Mucosa of rectum (tissue), 2 donors: ENCODE measurements at regions not wholly inside any gene's neighbourhood (a gene's known extent, or its start where the extent isn't known, plus 50 kb on each side); places are given as distances from the start of the nearest gene placed in this dataset.

ENCODE experiments used
- H3K27ac ChIP-seq, 2 donors: one replicate each; pipeline ENCODE4 v1.7.0; 2013; ENCODE audit warnings: inconsistent platforms in 2 of 2, low read depth in 2 of 2, low read length in 2 of 2
- H3K27me3 ChIP-seq, 2 donors: one replicate each; pipeline ENCODE4 v1.7.0; 2013; ENCODE audit warnings: low read length in 2 of 2; ENCODE audit not compliant: control insufficient read depth in 2 of 2, insufficient read depth in 2 of 2
- H3K36me3 ChIP-seq, 2 donors: one replicate each; pipeline ENCODE4 v1.7.0; 2013; ENCODE audit warnings: low read length in 2 of 2; ENCODE audit not compliant: control insufficient read depth in 2 of 2, insufficient read depth in 2 of 2
- H3K4me1 ChIP-seq, 2 donors: one replicate each; pipeline ENCODE4 v1.7.0; 2013; ENCODE audit warnings: low read length in 2 of 2, mild to moderate bottlenecking in 1 of 2; ENCODE audit not compliant: control insufficient read depth in 2 of 2, insufficient read depth in 2 of 2
- H3K4me3 ChIP-seq, 2 donors: one replicate each; pipeline ENCODE4 v1.7.0; 2013; ENCODE audit warnings: low read length in 2 of 2
- H3K9ac ChIP-seq, 2 donors: one replicate each; pipeline ENCODE4 v1.7.0; 2013; ENCODE audit warnings: low read length in 2 of 2, low read depth in 1 of 2, mild to moderate bottlenecking in 1 of 2
- H3K9me3 ChIP-seq, 2 donors: one replicate each; pipeline ENCODE4 v1.7.0; 2013; ENCODE audit warnings: low read length in 2 of 2; ENCODE audit not compliant: control insufficient read depth in 2 of 2
- donor health status: healthy.
- donor health status: Normal muscosa, but diverticular disease.

GRCh38 chr9:30964332-30964731 is 1420.1 kb upstream of the ACO1 start:
- H3K36me3 ChIP-seq, result no peaks in the 10 kb centered on the region
- H3K9me3 ChIP-seq, result no peaks in the 10 kb centered on the region
- no peaks in the 10 kb centered on the region for H3K27me3 ChIP-seq
- H3K9ac ChIP-seq, result no peak overlapping the region
- no peak overlapping the region for H3K27ac ChIP-seq
- H3K4me3 ChIP-seq, result no peak overlapping the region
- no peaks in the 10 kb centered on the region for H3K4me1 ChIP-seq

GRCh38 chr9:30967476-30967875 is 1417.0 kb upstream of the ACO1 start:
- no peak overlapping the region for H3K27ac ChIP-seq
- H3K9me3 ChIP-seq, result no peaks in the 10 kb centered on the region
- no peak overlapping the region for H3K9ac ChIP-seq
- H3K4me3 ChIP-seq, result no peak overlapping the region
- no peaks in the 10 kb centered on the region for H3K4me1 ChIP-seq
- no peaks in the 10 kb centered on the region for H3K27me3 ChIP-seq
- no peaks in the 10 kb centered on the region for H3K36me3 ChIP-seq

GRCh38 chr9:30970186-30970585 is 1414.3 kb upstream of the ACO1 start:
- Histone ChIP-seq H3K9me3 (no peaks in the 10 kb centered on the region), H3K27me3 (no peaks in the 10 kb centered on the region), H3K9ac (no peak overlapping the region), H3K27ac (no peak overlapping the region), H3K36me3 (no peaks in the 10 kb centered on the region), H3K4me1 (no peaks in the 10 kb centered on the region), H3K4me3 (no peak overlapping the region)

- H3K4me1 ChIP-seq, result no peaks in the 10 kb centered on the region
- H3K9ac ChIP-seq, result no peak overlapping the region
- H3K36me3 ChIP-seq, result no peaks in the 10 kb centered on the region
- no peaks in the 10 kb centered on the region for H3K27me3 ChIP-seq
- H3K9me3 ChIP-seq, result no peaks in the 10 kb centered on the region
- no peak overlapping the region for H3K4me3 ChIP-seq
- no peak overlapping the region for H3K27ac ChIP-seq
Measured at GRCh38 chr9:30970812-30971211, 1413.6 kb upstream of the ACO1 start.

GRCh38 chr9:30972654-30973053 is 1411.8 kb upstream of the ACO1 start:
- Histone ChIP-seq H3K9ac (no peak overlapping the region), H3K27ac (no peak overlapping the region), H3K4me3 (no peak overlapping the region), H3K36me3 (no peaks in the 10 kb centered on the region), H3K4me1 (no peaks in the 10 kb centered on the region), H3K9me3 (no peaks in the 10 kb centered on the region), H3K27me3 (no peaks in the 10 kb centered on the region)

- Histone ChIP-seq H3K27ac (no peak overlapping the region), H3K9me3 (no peaks in the 10 kb centered on the region), H3K9ac (no peak overlapping the region), H3K4me3 (no peak overlapping the region), H3K27me3 (no peaks in the 10 kb centered on the region), H3K36me3 (no peaks in the 10 kb centered on the region), H3K4me1 (no peaks in the 10 kb centered on the region)
Measured at GRCh38 chr9:30977965-30978364, 1406.5 kb upstream of the ACO1 start.

GRCh38 chr9:30982301-30982700 is 1402.1 kb upstream of the ACO1 start:
- Histone ChIP-seq H3K4me1 (no peaks in the 10 kb centered on the region), H3K27ac (no peak overlapping the region), H3K9ac (no peak overlapping the region), H3K4me3 (no peak overlapping the region), H3K9me3 (no peaks in the 10 kb centered on the region), H3K36me3 (no peaks in the 10 kb centered on the region), H3K27me3 (no peaks in the 10 kb centered on the region)

GRCh38 chr9:30995956-30996738 is 1388.3 kb upstream of the ACO1 start:
- no peaks in the 10 kb centered on the region for H3K9me3 ChIP-seq
- no peak overlapping the region for H3K4me3 ChIP-seq
- H3K36me3 ChIP-seq, result no peaks in the 10 kb centered on the region
- H3K9ac ChIP-seq, result no peak overlapping the region
- no peaks in the 10 kb centered on the region for H3K27me3 ChIP-seq
- H3K4me1 ChIP-seq, result no peaks in the 10 kb centered on the region
- H3K27ac ChIP-seq, result no peak overlapping the region

- no peak overlapping the region for H3K4me3 ChIP-seq
- H3K27ac ChIP-seq, result no peak overlapping the region
- H3K4me1 ChIP-seq, result no peaks in the 10 kb centered on the region
Measured at GRCh38 chr9:30996761-30997160, 1387.7 kb upstream of the ACO1 start.

GRCh38 chr9:30997291-30997690 is 1387.2 kb upstream of the ACO1 start:
- Histone ChIP-seq H3K27ac (no peak overlapping the region), H3K9ac (no peak overlapping the region), H3K9me3 (no peaks in the 10 kb centered on the region), H3K27me3 (no peaks in the 10 kb centered on the region), H3K4me1 (no peaks in the 10 kb centered on the region), H3K36me3 (no peaks in the 10 kb centered on the region), H3K4me3 (no peak overlapping the region)

More at GRCh38 chr9:30996761-30997160, 1387.7 kb upstream of the ACO1 start:
- Histone ChIP-seq H3K9ac (no peak overlapping the region), H3K9me3 (no peaks in the 10 kb centered on the region), H3K36me3 (no peaks in the 10 kb centered on the region), H3K27me3 (no peaks in the 10 kb centered on the region)
